ENCODE measurements at regions not wholly inside any gene's neighbourhood (a gene's known extent, or its start where the extent isn't known, plus 50 kb on each side); places are given as distances from the start of the nearest gene placed in this dataset.

DNA sequence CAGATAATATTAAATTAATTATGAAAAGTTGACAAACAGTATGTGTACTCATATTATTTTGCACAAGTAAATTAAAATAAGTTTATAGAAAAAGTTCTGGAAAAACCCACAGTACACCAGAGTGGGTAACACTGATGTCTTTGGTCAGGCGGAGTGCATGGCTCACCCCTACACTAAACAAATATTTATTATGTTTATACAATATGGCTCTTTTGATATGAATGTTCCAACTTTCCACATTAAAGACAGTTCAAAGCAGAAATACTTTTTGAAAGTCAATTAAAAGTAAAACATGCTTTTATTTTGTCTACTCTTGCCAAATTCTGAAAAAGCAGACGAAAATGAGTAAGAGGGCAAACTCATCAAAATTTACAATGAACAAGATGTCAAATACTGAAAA lies 56.2 kb upstream of the DCBLD2 start:
- no peak for DNase-seq

DNA sequence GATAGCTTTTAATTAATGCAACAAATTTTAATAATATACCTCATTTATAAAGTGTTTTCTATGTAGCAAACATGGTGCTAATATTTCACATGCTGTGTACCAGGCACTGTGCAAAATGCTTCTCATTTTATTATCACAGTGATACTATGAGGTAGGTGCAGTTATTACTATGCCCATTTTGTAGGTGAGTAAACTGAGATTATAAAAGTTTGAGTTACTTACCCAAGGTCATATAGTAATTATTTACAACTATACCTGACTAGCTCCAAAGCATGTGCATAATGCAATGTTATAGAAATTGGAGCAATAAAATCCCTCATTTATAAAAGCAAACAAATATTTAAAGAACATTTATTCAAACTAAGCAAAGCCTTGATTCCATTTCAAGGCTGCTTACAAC lies 54.5 kb upstream of the DCBLD2 start:
- DNase-seq, result no peak

DNA sequence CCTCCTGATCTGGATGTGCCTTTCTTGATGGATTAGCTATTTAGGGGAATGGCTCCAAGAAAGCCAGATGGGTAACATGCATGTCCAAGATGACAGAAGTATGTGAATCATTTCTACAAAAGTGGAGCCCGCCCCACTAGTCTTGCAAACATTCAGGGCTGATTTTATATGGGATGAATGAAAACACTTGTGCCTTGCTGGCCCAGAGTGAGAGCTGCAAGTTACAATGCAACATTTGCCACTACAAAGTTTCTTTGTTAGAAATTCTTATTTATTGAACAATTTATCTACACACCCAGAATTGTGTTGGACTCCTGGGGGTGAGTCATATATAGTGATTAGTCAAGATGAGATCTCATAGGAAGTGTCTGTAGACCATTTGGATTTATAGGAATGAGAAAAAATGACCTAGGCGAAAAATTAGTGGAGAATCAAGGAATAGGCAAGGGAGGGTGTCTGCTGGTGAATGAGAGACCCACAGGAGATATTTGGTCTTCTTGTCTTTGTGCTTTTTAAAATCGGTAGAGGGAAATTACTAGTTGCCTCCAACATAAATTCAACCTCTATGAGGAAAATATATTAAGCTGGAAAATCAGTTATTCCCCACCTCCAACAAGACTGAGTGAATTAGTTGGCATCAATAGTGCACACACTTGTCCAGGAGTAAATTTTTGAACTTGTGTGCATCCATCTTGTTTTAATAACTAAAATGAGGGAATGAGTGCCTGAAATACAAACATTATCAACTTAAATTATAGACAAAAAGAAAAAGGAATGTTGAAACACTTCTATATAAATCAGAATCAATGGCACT lies 53.5 kb upstream of the DCBLD2 start:
- peak; percentile 57 for DNase-seq

DNA sequence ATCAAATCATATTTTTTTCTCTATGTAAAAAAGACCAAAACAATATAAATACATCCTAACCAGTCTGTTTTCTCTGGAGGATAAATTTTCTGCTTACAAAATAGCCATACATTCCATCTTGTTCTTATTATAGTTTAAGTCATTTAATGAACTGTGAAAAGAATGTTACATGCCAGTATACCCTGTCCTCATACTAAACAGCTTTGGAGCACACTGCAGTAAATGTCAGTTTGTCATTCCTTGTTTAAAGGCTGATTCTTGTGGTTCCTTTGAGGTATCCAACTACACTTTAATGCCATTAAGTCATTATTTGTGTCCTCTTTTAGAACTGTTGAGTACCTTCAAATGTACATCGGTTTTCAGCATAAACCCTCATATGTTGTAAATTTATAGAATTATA lies 52.7 kb upstream of the DCBLD2 start:
- no peak for DNase-seq

DNA sequence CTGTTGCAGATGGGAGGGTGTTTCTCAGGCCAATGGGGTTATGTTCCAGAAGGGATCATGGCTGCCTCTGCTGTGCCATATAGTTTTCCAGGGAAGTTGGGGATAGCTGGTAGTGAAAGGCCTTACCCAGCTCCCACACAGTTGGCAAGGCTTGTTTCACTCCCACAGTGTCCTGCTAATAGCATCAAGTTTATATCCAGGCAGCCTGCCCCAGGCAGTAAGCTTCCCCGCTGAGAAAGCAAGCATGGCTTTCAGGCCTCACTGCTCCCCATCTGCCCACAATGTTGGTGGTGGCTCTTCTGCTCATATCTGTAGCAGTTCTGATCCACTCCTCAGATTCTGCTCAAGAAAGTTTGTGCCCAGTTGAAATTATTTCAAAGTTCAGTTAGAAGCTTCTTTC lies 50.9 kb upstream of the DCBLD2 start:
- no peak for DNase-seq
